ENCODE measurements at regions not wholly inside any gene's neighbourhood (a gene's known extent, or its start where the extent isn't known, plus 50 kb on each side); places are given as distances from the start of the nearest gene placed in this dataset.

GRCh38 chr4:173697840-173698239 lies 167.8 kb upstream of the HAND2 start:
- Histone ChIP-seq H3K27me3 (ENCODE audit: control insufficient read depth, low read length) (no peaks in the 10 kb centered on the region), H3K9me3 (ENCODE audit: control insufficient read depth, insufficient read depth, low read length) (no peaks in the 10 kb centered on the region), H3K4me1 (ENCODE audit: control insufficient read depth, low read length) (no peaks in the 10 kb centered on the region), H3F3A (ENCODE audit: control insufficient read depth, insufficient read depth) (no peaks in the 10 kb centered on the region), H3K79me2 (ENCODE audit: control insufficient read depth, low read length) (no peaks in the 10 kb centered on the region), H3K4me3 (ENCODE audit: low read length) (no peak overlapping the region), H4K20me1 (ENCODE audit: control insufficient read depth, insufficient read depth, low read depth, low read length) (no peaks in the 10 kb centered on the region), H3K36me3 (ENCODE audit: control insufficient read depth, low read length) (no peaks in the 10 kb centered on the region), H3K9me2 (replicated peaks; ENCODE audit: control insufficient read depth, low read length) (no peaks in the 10 kb centered on the region), H3K4me2 (ENCODE audit: low read length) (no peak overlapping the region), H3K27ac (ENCODE audit: low read depth, low read length) (no peak overlapping the region)
- TF ChIP-seq EZH2phosphoT487 (IDR thresholded peaks at IDR 0.05; ENCODE audit: borderline replicate concordance, low read length) (no peak), CTCF (IDR thresholded peaks at IDR 0.05; ENCODE audit: low read depth, low read length, poor library complexity, severe bottlenecking) (no peak)

GRCh38 chr4:173696551-173696950 lies 166.5 kb upstream of the HAND2 start:
- H3K27me3 ChIP-seq (ENCODE audit: control insufficient read depth, low read length) = no peaks in the 10 kb centered on the region
- no peaks in the 10 kb centered on the region for H3K4me1 ChIP-seq (ENCODE audit: control insufficient read depth, low read length)
- no peak overlapping the region for H3K4me3 ChIP-seq (ENCODE audit: low read length)
- no peaks in the 10 kb centered on the region for H3K79me2 ChIP-seq (ENCODE audit: control insufficient read depth, low read length)
- H3K9me3 ChIP-seq (ENCODE audit: control insufficient read depth, insufficient read depth, low read length) = no peaks in the 10 kb centered on the region
- H3K9me2 ChIP-seq (replicated peaks; ENCODE audit: control insufficient read depth, low read length) = no peaks in the 10 kb centered on the region
- no peaks in the 10 kb centered on the region for H3F3A ChIP-seq (ENCODE audit: control insufficient read depth, insufficient read depth)
- H3K4me2 ChIP-seq (ENCODE audit: low read length) = no peak overlapping the region
- H3K36me3 ChIP-seq (ENCODE audit: control insufficient read depth, low read length) = no peaks in the 10 kb centered on the region
- no peak overlapping the region for H3K27ac ChIP-seq (ENCODE audit: low read depth, low read length)
- TF ChIP-seq CTCF (IDR thresholded peaks at IDR 0.05; ENCODE audit: low read depth, low read length, poor library complexity, severe bottlenecking) (no peak), EZH2phosphoT487 (IDR thresholded peaks at IDR 0.05; ENCODE audit: borderline replicate concordance, low read length) (no peak)
- H4K20me1 ChIP-seq (ENCODE audit: control insufficient read depth, insufficient read depth, low read depth, low read length) = no peaks in the 10 kb centered on the region

- H3K27me3 ChIP-seq (ENCODE audit: control insufficient read depth, low read length) = no peaks in the 10 kb centered on the region
- H3F3A ChIP-seq (ENCODE audit: control insufficient read depth, insufficient read depth) = no peaks in the 10 kb centered on the region
- H4K20me1 ChIP-seq (ENCODE audit: control insufficient read depth, insufficient read depth, low read depth, low read length) = no peaks in the 10 kb centered on the region
- no peaks in the 10 kb centered on the region for H3K9me2 ChIP-seq (replicated peaks; ENCODE audit: control insufficient read depth, low read length)
- no peak overlapping the region for H3K4me3 ChIP-seq (ENCODE audit: low read length)
- no peaks in the 10 kb centered on the region for H3K4me1 ChIP-seq (ENCODE audit: control insufficient read depth, low read length)
- H3K27ac ChIP-seq (ENCODE audit: low read depth, low read length) = no peak overlapping the region
- no peaks in the 10 kb centered on the region for H3K79me2 ChIP-seq (ENCODE audit: control insufficient read depth, low read length)
- TF ChIP-seq CTCF (IDR thresholded peaks at IDR 0.05; ENCODE audit: low read depth, low read length, poor library complexity, severe bottlenecking) = no peak
- TF ChIP-seq EZH2phosphoT487 (IDR thresholded peaks at IDR 0.05; ENCODE audit: borderline replicate concordance, low read length) = no peak
- no peaks in the 10 kb centered on the region for H3K36me3 ChIP-seq (ENCODE audit: control insufficient read depth, low read length)
- no peak overlapping the region for H3K4me2 ChIP-seq (ENCODE audit: low read length)
- no peaks in the 10 kb centered on the region for H3K9me3 ChIP-seq (ENCODE audit: control insufficient read depth, insufficient read depth, low read length)
Observed at GRCh38 chr4:173696011-173696410, 166.0 kb upstream of the HAND2 start.

GRCh38 chr4:173685831-173686210 lies 155.8 kb upstream of the HAND2 start:
- H3K79me2 ChIP-seq (ENCODE audit: control insufficient read depth, low read length) = no peaks in the 10 kb centered on the region
- H3K27me3 ChIP-seq (ENCODE audit: control insufficient read depth, low read length) = peaks cover 9% of the 10 kb centered on the region; the same call in 1 of the 2 replicates
- TF ChIP-seq CTCF (IDR thresholded peaks at IDR 0.05; ENCODE audit: low read depth, low read length, poor library complexity, severe bottlenecking) (no peak), EZH2phosphoT487 (IDR thresholded peaks at IDR 0.05; ENCODE audit: borderline replicate concordance, low read length) (no peak)
- no peaks in the 10 kb centered on the region for H3K9me3 ChIP-seq (ENCODE audit: control insufficient read depth, insufficient read depth, low read length)
- H3K4me1 ChIP-seq (ENCODE audit: control insufficient read depth, low read length) = no peaks in the 10 kb centered on the region
- no peaks in the 10 kb centered on the region for H3F3A ChIP-seq (ENCODE audit: control insufficient read depth, insufficient read depth)
- no peak overlapping the region for H3K4me2 ChIP-seq (ENCODE audit: low read length)
- no peaks in the 10 kb centered on the region for H3K9me2 ChIP-seq (replicated peaks; ENCODE audit: control insufficient read depth, low read length)
- H4K20me1 ChIP-seq (ENCODE audit: control insufficient read depth, insufficient read depth, low read depth, low read length) = no peaks in the 10 kb centered on the region
- H3K27ac ChIP-seq (ENCODE audit: low read depth, low read length) = no peak overlapping the region
- no peaks in the 10 kb centered on the region for H3K36me3 ChIP-seq (ENCODE audit: control insufficient read depth, low read length)
- no peak overlapping the region for H3K4me3 ChIP-seq (ENCODE audit: low read length)
